ENCODE measurements at regions not wholly inside any gene's neighbourhood (a gene's known extent, or its start where the extent isn't known, plus 50 kb on each side); places are given as distances from the start of the nearest gene placed in this dataset.

DNA sequence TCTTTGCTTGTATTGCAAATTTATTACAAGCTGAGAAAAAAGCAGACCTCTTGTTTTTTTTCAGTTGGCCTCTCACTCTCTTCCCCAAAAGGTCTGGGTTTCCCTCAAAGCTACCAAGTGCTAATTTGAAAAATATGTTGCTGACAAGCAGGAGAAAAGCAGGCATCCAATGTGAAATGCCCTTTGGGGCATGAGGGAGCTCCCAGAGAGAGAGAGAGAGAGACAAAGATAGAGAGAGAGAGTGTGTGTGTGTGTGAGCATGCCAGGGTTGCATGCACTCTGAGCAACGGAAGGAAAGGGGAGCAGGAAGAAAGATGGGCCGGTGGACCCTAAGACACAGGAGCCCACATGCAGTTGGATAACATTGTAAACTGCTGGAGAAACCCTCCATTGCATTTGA is 358.4 kb downstream of the TMEM38B start:
- DNase-seq (ENCODE audit: low spot score): no peak

DNA sequence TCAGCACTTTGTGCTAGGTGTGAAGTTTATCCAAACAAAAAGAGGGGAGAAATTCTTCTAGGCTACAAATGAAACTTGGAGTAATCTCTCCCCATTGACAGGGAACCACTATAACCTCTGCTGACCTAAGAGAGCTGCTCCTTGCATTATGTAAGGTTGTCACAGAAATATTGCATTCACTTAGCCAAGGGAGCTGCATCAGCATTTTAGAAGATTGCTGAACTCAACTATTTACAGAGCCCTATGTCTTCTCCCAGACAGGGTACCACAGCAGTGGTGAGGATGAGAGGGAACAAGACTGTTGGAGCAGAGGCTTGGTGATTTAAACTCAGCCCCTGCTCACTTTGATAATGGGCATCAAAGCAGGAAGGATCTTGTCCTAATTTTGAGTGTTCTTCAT is 362.0 kb downstream of the TMEM38B start:
- DNase-seq (ENCODE audit: low spot score): no peak

DNA sequence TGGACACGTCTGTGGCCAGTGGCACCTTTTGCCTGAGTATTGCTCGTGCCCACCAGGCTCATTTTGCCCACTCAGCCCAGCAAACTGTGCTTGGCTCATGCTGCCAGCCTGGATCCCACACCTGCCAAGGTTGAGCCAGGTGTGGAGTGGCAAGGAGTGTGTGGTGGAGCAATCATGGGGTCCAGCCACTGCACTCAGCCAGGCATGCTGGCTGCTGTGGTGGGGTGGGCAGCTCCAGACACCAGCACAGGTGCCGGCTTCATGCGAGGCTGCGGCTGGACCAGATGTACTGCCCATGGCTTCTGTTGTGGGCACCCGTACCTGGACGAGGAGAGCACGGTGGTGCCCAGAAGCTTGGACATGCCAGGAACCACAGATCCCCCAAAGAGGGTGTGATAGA is 364.1 kb downstream of the TMEM38B start:
- DNase-seq (ENCODE audit: low spot score): no peak

DNA sequence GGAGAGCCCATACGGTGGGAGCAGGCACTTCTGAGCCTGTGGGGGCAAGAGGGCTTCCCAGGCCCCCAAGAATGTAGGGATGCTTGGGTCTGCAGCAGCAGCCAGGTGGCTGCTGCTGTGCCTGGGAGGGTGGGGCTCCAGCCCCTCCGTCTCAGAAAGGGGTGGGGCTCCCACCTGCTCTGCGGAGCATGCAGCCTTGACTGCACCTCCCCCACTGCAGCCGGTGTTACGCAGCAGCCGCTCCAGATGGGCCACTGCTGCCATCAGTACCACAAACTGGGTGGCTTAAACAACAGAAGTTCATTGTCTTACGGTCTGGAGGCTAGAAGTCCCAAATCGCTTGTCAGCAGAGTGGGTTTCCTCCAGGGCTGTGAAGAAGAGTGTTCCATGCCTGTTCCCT is 365.5 kb downstream of the TMEM38B start:
- DNase-seq (ENCODE audit: low spot score): no peak

DNA sequence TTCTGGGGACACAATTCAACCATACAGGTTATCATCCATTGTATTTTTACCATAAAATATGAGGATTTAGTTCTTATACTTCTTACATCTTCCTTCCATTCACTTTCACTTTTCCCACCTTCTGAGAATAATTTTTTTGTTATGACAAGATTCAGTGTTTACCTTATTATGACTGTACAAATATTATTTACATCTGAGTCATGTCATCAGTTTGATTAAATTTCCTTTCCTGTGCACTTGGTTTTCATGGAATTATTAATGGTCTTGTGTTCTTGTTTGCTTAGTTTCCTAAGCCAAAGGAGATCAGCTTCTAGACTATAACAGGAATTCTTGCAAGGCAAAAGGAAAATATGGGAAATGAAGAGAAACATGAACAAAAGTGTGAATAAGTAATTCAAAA is 366.5 kb downstream of the TMEM38B start:
- DNase-seq (ENCODE audit: low spot score): no peak

DNA sequence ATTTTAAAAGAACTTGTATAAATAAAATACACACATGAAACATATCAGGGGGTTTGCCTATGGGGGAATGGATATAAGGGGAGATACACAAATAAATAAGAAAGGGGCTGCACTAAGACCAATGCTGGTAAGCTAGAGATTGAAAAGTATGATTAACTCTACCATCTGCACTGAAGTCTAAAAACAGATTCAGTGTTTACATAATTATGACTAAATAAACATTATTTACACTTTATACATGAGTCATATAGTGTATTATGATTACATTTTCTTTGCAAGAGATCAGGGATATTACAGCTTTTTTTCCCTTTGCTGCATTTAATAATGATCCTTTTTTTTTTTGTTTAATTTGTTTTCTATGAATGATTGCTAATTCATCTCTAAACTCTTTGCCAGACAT is 367.9 kb downstream of the TMEM38B start:
- DNase-seq (ENCODE audit: low spot score): no peak

DNA sequence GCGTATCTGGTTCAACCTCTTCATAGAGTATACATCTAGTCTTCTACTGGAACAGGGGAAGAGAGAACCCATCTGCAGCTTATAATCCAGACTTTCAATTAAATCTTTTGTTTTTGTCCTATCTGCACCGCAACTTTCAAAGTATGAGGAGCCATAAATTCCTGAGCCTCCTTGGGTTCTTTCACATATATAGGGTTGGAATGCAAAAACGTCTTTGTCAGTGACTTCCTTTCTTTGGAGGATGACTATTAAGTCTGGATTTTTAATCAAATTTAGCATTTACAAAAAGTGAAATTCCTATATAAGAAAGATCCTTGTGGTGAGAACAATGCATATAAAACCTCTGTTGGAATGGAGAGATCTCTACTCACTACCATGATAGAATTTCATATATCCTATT is 370.8 kb downstream of the TMEM38B start:
- DNase-seq (ENCODE audit: low spot score): no peak

DNA sequence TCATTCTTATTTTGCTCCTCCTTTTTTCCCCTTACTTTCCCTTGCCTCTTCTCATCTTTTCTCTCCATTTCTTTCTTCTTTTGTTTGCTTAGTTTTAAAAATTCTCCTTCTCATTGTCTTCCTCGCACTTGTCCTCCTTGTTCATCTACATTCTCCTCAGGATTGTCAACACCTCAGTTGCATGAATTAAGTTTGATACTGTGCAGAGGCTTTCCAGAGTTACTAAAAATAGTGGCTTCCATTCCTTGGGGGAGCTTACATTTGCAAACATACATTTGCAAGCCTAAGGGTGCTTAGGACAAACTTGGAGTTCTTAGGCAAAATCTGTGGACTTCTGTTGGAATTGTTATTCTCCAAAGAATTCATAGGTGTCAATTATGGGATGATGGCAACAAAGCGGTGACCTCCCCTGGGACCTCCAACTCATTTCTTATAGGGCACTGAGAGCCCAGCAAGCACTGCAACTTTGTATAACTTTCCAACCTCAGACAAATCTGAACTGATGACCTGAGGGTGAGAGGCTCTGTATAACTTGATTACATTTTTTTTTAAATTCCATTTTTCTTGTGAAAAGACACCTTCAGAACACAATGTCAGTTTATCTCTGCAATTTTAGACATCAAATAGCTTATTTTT is 371.4 kb downstream of the TMEM38B start:
- DNase-seq (ENCODE audit: low spot score): no peak

DNA sequence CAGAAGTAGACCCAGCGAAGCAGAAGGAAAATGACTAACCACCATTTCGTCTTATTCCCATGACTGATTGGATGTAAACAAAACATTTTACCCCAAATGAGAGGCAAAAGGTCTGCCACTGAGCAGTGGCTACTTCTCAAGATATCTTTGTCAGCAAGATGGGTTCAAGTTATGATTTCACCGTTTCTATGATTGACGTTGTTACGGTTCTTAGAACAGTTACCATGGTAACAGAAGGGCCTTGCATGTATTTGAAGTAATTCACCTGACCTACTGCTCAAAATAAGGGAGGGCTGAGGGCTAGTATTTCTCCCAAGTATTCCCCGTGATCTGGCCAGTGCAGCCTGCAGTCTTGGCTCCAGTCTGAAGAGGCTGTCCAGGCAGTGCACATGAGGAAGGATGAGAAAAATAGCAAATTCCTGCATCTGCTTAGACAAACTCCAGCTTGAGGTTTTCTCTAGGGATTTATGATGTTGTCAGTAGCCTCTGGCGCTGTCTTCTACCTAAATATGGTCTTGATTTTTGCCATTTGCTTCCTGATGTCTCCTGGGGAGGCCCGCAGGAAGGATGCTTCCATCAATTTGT is 372.7 kb downstream of the TMEM38B start:
- DNase-seq (ENCODE audit: low spot score): no peak

DNA sequence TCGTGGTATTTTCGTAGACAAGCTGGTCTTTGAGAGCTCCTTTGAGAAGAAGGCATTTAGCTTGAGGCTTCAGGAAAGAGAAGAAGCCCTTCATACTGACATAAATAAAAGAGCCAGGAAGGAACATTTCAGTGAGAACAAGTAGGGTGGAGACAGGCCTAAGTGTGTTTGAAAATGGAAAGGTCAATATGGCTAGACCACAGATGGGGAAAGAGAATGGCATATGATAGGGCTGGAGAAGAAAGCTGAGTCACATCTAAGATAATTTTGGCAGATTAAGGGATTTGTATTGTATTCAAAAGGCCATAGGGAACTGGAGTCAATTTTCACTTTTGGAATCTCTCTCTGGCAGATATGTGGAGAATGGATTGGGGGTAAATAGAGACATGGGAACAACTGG is 374.9 kb downstream of the TMEM38B start:
- no peak for DNase-seq (ENCODE audit: low spot score)

DNA sequence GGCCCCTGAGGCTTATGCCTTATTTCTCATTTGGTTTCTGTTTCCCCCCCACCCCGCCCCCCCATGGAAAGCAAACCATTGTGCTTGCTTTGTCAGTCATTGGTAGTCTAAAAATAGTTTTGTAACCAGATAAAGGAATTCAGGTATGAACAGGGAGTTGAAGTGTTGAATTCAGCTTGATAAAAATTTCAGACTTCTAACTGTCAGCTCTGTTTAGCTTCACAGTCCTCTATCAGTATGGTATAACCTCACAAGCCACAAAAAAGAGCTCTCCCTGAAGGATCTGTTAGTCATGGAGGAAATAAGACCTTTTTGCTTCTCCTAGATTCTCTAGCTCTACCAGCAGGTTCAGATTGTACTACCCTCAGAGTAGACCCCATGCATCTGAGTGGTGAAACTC is 378.1 kb downstream of the TMEM38B start:
- DNase-seq (ENCODE audit: low spot score): no peak

DNA sequence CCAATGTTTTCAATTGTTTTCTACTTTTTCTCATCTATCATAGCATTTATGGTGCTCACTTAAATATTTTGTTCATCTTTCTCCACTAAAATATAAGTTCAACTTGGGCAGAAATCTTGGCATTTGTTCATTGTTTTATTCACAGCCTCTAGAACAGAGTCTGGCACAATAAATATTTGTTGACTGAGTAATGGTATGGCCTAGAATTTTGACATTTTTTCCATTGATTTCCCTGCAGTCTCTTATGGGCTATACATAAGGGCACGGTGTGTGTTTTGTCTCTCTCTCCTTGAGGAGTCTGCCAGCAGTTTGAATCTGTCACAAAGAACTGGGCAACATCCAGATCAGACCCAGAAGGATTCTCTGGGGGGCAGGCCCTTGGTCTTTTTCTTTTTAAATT is 379.7 kb downstream of the TMEM38B start:
- no peak for DNase-seq (ENCODE audit: low spot score)

DNA sequence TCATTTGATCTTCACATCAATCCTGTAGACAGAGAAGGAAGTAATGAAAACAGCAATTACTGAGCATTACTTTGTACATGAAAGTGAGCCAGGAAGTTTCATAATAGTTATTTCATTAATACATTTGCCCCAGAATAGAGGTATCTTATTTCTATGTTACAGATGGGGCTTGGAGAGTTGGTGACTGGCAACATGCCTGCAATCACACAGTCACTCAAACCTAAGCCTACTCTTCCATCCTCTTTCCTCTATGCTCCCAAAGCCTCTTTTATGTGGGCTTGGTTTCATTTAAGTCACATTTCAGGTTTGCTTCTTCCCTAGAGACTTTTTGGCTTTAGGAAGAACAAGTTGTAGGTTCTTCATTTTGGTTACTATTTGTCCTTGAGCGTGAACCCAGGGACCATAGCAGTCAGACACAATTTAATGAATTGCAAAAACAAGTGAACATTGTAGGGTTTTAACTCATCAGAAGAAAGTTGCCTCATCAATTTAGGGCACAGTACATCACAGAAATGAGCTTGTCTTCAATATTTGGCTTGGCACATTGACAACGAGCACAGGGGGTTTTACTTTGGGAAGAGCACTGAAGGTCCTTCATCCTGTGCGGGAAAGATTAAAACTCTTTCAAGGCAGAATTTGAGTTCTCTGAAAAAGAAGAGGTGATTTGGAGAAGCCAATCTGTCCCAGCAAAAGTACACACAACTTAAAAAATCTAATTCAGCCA is 381.1 kb downstream of the TMEM38B start:
- no peak for DNase-seq (ENCODE audit: low spot score)

DNA sequence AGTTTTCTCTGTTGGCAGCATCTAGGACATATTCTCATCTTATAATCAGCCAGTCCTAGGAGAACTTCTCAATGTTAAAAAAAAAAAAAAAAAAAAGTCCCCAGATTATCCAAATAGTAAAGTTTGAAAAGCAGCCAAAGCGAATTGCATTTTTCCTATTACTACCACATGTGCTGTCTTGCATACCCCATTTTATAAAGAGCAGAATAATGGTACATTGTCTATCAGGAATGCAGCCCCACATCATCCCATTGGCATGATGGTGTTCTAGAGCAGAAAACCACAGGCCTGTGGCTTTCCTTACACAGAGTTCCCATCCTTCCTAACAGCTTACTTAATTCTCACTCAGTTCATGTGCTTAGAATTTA is 381.6 kb downstream of the TMEM38B start:
- no peak for DNase-seq (ENCODE audit: low spot score)

DNA sequence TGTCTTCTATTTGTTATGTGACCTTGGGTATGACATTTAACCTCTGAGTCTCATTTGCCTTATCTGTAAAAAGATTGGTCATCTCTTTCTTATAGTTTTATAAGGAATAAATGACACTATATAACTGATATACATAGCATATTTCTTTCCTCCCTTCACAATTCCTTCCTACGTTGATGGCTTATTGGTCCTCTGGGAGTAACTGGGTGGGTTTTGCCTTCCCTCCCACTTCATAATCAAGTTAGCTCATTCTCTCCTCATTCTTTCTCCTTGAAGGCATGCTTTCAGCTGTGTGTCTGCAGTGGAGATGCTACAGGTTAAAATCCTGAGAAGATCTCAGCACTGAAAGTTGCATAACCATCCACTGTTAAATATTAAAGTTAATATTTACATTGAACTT is 382.4 kb downstream of the TMEM38B start:
- no peak for DNase-seq (ENCODE audit: low spot score)

DNA sequence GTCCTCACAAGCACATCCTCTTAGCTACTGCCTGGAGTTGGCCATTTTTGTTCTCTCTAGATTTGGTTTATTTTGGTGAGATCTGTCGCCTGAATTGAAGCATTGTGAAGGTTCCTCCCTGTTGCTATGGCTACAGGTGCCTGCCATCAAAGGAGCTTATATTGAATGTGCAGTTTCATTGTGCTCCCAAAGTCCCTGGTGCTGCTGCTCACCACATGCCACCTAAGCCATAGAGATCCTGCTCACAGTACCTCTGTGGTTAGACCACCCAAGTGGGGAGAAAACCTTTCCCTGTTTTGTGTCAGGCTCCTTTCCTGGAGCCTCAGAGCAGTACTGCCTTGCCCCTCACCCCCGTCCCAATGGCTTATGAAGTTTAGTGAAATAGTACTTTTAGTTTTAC is 383.4 kb downstream of the TMEM38B start:
- DNase-seq (ENCODE audit: low spot score): no peak

DNA sequence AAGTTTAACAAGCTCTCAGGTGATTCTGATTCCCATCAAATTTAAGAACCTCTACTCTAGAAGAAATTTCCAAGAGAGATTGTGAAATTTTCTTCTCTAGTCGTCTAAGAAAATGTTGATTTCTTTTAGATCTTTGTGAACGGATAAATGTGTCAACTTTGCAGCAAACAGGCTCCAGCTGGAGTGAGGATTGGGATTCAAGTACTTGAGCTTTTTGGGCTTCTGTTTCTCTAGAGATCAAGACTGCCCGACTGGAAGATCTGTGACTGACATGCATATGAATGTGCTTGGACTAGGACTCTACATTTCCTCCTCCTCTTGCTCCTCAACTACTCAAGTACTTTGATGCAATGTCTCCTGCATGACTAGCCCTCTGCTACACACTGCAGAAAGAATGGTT is 388.3 kb downstream of the TMEM38B start:
- DNase-seq (ENCODE audit: low spot score): no peak

DNA sequence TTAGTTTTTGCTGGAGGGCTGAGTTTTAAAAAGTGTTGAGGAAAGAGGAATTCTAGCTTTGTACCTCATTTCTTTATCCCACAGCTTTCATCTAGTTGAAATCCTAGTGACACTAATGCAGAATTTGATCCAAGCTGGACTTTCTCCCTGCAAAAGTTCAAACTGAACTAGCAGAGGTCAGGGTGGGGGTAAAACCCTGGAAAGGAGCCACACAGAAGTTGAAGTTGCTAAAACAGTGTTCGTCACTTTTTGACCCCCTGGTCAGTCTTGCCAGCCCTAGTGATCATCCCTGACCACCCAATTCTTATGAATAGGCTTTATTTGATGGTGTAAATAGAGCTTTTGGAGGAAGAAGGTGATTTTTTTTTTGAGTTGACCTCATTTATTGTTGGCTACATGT is 390.4 kb downstream of the TMEM38B start:
- DNase-seq (ENCODE audit: low spot score): no peak

DNA sequence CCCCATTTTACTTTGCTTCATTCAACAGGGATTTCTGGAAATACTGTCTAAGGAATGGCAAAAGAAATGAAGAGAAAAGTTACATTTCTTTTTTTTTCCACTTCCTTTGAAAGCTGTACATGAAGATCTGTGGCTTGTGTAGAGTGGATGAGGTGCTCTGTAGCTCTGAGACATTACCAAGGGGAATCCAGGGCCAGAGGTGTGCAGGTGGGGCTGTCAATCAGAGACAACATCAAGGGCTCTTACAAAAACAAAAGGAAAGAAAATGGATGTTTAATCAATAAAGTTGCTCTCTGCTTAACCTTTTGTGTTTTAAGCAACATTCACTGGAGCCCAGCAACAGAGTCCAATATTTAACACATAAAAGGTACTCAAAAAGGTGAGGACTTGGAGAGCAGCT is 391.1 kb downstream of the TMEM38B start:
- no peak for DNase-seq (ENCODE audit: low spot score)

DNA sequence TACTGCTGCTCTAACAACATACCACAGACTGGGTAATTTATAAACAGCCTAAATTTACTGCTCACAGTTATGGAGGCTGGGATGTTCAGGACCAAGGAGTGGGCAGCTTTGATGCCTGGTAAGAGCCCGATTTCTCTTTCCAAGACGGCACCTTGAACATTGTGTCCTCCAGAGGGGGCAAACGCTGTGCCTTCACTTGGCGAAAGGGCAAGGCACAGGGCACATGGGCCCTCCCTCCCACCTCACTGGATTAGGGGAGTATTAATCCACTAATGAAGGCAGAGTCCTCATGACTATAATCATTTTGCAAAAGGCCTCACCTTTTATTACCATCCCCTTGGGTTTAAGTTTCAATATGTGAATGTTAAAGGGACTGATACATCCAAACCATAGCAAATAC is 397.7 kb downstream of the TMEM38B start:
- no peak for DNase-seq (ENCODE audit: low spot score)

DNA sequence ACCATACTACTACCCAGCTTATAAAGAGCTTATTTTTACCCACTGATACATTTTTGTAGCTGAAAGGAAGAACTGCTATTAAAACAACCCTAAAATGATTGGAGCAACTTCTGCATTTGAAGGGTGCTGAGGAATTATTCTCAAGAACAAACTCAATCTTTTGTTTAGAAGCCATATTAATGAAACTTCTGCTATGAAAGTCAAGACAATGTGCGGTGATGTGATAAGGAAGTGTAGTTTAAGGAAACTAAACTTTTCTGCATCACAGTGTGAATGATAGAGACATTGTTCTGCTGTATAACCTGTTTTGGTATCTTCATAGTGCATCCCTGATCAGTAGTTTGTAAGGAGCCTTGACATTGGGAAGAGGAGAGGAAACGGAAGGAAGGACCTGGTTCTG is 408.5 kb downstream of the TMEM38B start:
- DNase-seq (ENCODE audit: low spot score): no peak

DNA sequence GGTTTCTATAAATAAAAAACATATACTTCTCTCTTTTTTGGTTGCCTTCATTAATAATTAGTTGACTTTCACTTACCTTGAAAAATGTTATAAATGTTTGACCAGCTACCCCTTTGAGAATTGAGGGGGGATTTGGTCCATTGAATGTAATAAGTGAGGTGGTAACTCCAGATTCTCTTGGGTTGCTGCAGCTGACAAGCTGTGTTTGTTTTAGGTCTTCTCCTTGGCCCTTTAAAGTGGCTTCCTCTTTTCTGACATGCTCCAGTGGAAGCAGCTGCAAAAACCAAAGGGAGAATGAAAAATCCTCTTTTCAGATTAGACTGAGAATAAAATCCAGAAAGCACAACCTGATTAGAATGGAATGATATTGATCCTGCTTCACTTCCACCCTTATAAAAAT is 410.5 kb downstream of the TMEM38B start:
- no peak for DNase-seq (ENCODE audit: low spot score)

DNA sequence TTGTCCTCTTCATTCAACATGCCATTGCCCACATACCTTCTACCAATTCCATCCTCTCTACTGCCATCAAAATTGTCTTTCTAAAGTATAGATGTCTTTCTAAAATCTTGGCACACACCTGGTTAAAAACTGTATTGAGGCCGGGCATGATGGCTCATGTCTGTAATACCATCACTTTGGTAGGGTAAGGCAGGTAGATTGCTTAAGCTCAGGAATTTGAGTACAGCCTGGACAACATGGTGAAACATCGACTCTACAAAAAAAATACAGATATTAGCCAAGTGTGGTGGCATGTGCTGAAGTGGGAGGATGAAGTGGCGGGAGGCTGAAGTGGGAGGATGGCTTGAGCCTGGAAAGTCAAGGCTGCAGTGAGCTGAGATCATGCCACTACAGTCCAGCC is 412.1 kb downstream of the TMEM38B start:
- no peak for DNase-seq (ENCODE audit: low spot score)

DNA sequence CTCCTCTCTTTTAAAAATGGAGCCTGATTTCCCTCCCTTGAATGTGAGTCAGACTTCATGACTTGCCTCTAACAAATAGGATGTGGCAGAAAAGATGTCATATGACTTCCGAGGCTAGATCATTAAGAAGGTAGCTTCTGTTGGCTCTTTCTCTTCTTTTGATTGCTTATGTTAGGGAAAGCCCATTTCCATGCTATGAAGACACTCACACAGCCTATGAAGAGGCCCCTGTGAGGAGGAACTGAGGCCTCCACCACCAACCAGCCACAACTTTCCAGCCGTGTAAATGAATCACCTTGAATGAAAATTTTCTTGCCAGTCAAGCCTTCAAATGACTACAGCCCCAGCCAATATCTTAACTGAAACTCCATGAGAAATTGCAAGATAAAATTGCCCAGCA is 413.4 kb downstream of the TMEM38B start:
- DNase-seq (ENCODE audit: low spot score): no peak

Data from GM03348 (cell line).